Parathyroid adenoma (tissue), 2 donors: ENCODE measurements at regions not wholly inside any gene's neighbourhood (a gene's known extent, or its start where the extent isn't known, plus 50 kb on each side); places are given as distances from the start of the nearest gene placed in this dataset.

Experiments used
- H2AFZ ChIP-seq: fragments of 300-600 bp; sonication (generic); one replicate; pipeline ENCODE4 v1.7.0; 2017; ENCODE audit warnings: antibody characterized with exemption, mild to moderate bottlenecking
- H3K27ac ChIP-seq: fragments of 300-600 bp; sonication (generic); one replicate; pipeline ENCODE4 v1.7.0; 2017
- H3K27me3 ChIP-seq: fragments of 300-600 bp; sonication (generic); one replicate; pipeline ENCODE4 v1.7.0; 2017; ENCODE audit warnings: low read length; ENCODE audit not compliant: control insufficient read depth, insufficient read depth
- H3K36me3 ChIP-seq: fragments of 300-600 bp; sonication (generic); one replicate; pipeline ENCODE4 v1.7.0; 2017; ENCODE audit warnings: low read length; ENCODE audit not compliant: control insufficient read depth, insufficient read depth
- H3K4me1 ChIP-seq: fragments of 300-600 bp; sonication (generic); one replicate; pipeline ENCODE4 v1.7.0; 2017; ENCODE audit warnings: control low read depth
- H3K4me2 ChIP-seq: fragments of 300-600 bp; sonication (generic); one replicate; pipeline ENCODE4 v1.7.0; 2017; ENCODE audit warnings: low read length
- H3K4me3 ChIP-seq: fragments of 300-600 bp; sonication (generic); one replicate; pipeline ENCODE4 v1.7.0; 2017; ENCODE audit warnings: low read depth, low read length
- H3K79me2 ChIP-seq: fragments of 300-600 bp; sonication (generic); one replicate; pipeline ENCODE4 v1.7.0; 2017; ENCODE audit warnings: control low read depth
- H3K9ac ChIP-seq: fragments of 300-600 bp; sonication (generic); one replicate; pipeline ENCODE4 v1.7.0; 2017; ENCODE audit warnings: mild to moderate bottlenecking
- H3K9me3 ChIP-seq: fragments of 300-600 bp; sonication (generic); one replicate; pipeline ENCODE4 v1.7.0; 2017; ENCODE audit warnings: low read length; ENCODE audit not compliant: control insufficient read depth
- TF ChIP-seq, protein P1 (sequence below): fragments of 300-600 bp; sonication (generic); IDR thresholded peaks from one replicate; pipeline ENCODE4 v1.7.0; 2017; ENCODE audit warnings: antibody characterized with exemption, mild to moderate bottlenecking
- donor health status: primary hyperparathyroidism.

DNA sequence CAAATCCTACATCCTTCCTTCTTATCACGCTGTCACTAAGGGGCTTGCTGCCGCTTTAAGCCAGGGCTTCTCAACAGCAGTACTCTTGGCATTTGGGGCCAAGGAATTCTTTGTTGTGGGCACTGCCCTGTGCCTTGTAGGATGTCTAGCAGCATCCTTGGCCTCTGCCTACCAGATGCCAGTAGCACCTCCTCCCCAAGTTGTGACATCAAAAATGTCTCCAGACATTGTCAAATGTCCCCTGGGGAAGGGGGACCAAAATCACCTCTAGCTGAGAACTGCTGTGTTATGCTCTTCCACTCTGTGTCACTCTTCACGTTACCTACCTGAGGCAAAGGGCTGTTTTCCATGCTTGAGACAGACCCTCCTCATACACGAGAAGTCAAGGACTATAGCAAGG is 400.3 kb upstream of the POU3F1 start:
- Histone ChIP-seq H3K36me3 (no peaks in the 10 kb centered on the region), H3K9ac (no peak overlapping the region), H3K79me2 (no peaks in the 10 kb centered on the region), H3K4me2 (no peak overlapping the region), H3K4me1 (no peaks in the 10 kb centered on the region), H3K27ac (no peak overlapping the region), H3K4me3 (no peak overlapping the region), H3K27me3 (no peaks in the 10 kb centered on the region), H2AFZ (no peak overlapping the region), H3K9me3 (no peaks in the 10 kb centered on the region)
- TF ChIP-seq, protein P1, sequence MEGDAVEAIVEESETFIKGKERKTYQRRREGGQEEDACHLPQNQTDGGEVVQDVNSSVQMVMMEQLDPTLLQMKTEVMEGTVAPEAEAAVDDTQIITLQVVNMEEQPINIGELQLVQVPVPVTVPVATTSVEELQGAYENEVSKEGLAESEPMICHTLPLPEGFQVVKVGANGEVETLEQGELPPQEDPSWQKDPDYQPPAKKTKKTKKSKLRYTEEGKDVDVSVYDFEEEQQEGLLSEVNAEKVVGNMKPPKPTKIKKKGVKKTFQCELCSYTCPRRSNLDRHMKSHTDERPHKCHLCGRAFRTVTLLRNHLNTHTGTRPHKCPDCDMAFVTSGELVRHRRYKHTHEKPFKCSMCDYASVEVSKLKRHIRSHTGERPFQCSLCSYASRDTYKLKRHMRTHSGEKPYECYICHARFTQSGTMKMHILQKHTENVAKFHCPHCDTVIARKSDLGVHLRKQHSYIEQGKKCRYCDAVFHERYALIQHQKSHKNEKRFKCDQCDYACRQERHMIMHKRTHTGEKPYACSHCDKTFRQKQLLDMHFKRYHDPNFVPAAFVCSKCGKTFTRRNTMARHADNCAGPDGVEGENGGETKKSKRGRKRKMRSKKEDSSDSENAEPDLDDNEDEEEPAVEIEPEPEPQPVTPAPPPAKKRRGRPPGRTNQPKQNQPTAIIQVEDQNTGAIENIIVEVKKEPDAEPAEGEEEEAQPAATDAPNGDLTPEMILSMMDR = no peak

DNA sequence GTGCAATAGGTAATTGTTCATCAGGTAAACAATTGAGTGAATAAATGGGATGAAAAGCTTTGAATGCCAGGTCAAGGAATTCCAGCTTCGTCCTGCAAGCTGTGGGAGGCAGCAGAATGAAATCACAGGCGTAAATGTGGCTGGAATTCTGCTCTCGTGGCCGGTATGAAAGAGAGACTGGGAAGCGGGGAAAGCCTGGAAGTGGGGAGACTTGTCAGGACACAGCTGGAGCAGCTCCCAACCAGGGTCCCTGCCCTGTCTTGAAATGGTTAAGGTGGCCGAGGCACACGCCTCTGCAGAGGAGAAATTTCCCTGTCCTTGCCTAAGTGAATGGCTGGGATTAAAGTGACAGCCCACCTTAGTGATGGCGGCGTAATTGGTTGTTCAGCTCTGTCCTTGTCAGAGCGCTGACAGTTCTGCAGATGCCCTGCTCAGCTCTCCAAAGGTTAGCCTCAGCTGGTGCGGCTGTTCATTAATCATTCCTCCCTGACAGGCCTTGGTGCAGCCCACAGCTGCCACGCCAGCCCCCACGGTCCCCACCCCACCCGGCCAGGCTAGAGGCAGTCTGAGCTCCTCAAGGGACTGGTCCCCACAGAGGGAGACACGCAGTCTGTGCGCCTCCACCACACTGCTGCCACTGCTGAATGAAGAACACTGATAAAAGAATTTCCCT is 398.3 kb upstream of the POU3F1 start:
- Histone ChIP-seq H2AFZ (no peak overlapping the region), H3K4me1 (no peaks in the 10 kb centered on the region), H3K79me2 (no peaks in the 10 kb centered on the region), H3K36me3 (no peaks in the 10 kb centered on the region), H3K9me3 (no peaks in the 10 kb centered on the region), H3K27ac (no peak overlapping the region), H3K27me3 (no peaks in the 10 kb centered on the region), H3K4me2 (no peak overlapping the region), H3K9ac (no peak overlapping the region), H3K4me3 (no peak overlapping the region)
- TF ChIP-seq, protein P1 = no peak

DNA sequence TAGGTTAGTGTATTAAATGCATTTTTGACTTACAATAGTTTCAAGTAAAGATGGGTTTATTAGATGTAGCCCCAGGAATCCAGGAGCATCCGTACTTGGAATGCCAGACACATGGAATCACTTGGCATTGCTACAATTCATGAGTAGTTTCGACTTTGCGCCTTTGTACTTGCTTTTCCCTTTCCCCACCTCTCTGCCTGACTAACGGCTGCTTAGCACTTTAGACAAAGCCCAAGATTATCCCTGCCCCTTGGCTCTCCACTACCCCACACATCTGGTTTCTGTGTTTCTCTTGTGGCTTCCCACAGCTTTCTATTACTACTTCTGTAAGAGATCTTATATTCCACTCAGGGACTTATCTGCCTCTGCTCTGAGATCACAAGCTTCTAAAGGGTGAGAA is 397.7 kb upstream of the POU3F1 start:
- Histone ChIP-seq H3K4me1 (no peaks in the 10 kb centered on the region), H3K27ac (no peak overlapping the region), H2AFZ (no peak overlapping the region), H3K4me3 (no peak overlapping the region), H3K27me3 (no peaks in the 10 kb centered on the region), H3K9me3 (no peaks in the 10 kb centered on the region), H3K36me3 (no peaks in the 10 kb centered on the region), H3K4me2 (no peak overlapping the region), H3K79me2 (no peaks in the 10 kb centered on the region), H3K9ac (no peak overlapping the region)
- TF ChIP-seq, protein P1 = no peak

DNA sequence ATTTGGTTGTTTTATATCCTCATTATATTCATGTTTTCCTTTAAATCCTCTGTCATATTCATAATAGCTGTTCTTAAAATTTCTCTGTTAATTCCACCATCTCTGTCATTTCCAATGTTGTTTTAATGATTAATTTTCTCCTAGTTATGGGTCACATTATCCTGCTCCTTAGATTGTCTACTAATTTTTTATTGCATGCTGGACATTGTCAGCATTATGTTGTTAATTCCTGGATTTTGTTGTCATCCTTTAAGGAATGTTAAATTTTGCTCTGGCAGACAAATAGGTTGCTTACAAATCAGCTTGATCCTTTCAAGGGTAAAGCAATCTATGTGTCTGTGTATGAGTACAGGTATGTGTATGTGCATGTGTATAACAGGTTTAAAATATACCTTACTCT is 393.8 kb upstream of the POU3F1 start:
- Histone ChIP-seq H3K27me3 (no peaks in the 10 kb centered on the region), H2AFZ (no peak overlapping the region), H3K79me2 (no peaks in the 10 kb centered on the region), H3K9me3 (no peaks in the 10 kb centered on the region), H3K27ac (no peak overlapping the region), H3K4me1 (no peaks in the 10 kb centered on the region), H3K4me2 (no peak overlapping the region), H3K9ac (no peak overlapping the region), H3K36me3 (no peaks in the 10 kb centered on the region), H3K4me3 (no peak overlapping the region)
- TF ChIP-seq, protein P1 = no peak

DNA sequence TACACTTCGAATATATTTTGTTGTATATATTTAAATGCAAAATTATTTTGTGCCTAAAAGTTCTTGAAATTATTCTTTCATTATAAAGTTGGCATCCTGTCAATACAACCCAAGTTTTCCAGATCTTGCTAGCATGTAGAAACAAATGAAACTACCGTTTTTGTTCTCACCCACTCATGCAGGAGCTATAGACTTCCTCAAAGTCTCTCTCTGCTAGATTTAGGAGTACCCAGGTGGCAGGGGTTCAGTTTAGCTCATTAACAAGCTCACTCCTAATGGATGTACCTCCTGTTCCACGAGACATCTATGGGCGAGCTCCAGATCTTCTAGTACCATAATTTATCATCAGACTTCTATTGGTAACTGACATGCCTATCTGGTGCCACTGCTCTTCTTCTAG is 390.2 kb upstream of the POU3F1 start:
- TF ChIP-seq, protein P1 = no peak
- no peaks in the 10 kb centered on the region for H3K36me3 ChIP-seq
- H3K4me2 ChIP-seq = no peak overlapping the region
- no peaks in the 10 kb centered on the region for H3K9me3 ChIP-seq
- H3K4me1 ChIP-seq = no peaks in the 10 kb centered on the region
- no peak overlapping the region for H3K9ac ChIP-seq
- no peak overlapping the region for H3K27ac ChIP-seq
- no peak overlapping the region for H3K4me3 ChIP-seq
- no peaks in the 10 kb centered on the region for H3K27me3 ChIP-seq
- H2AFZ ChIP-seq = no peak overlapping the region
- no peaks in the 10 kb centered on the region for H3K79me2 ChIP-seq
